MM.1S (cell line): ENCODE measurements at regions not wholly inside any gene's neighbourhood (a gene's known extent, or its start where the extent isn't known, plus 50 kb on each side); places are given as distances from the start of the nearest gene placed in this dataset.
"Not testable (repeated sequence)": the region's sequence is repeated elsewhere in the genome, so short reads cannot be mapped to it uniquely, and the experiment has no call there.

Experiments used
- EZH2 ChIP-seq: fragments of 300-600 bp; sonication (generic); optimal IDR thresholded peaks from 2 replicates; pipeline ENCODE3; 2017; ENCODE audit warnings: low read depth, mild to moderate bottlenecking, antibody characterized with exemption, low read length, mixed read lengths
- TF ChIP-seq, protein P1 (sequence below): fragments of 300-600 bp; sonication (generic); IDR thresholded peaks from 2 replicates; pipeline ENCODE4 v1.5.1; 2016; ENCODE audit warnings: antibody characterized with exemption, low read length, mixed read lengths

DNA sequence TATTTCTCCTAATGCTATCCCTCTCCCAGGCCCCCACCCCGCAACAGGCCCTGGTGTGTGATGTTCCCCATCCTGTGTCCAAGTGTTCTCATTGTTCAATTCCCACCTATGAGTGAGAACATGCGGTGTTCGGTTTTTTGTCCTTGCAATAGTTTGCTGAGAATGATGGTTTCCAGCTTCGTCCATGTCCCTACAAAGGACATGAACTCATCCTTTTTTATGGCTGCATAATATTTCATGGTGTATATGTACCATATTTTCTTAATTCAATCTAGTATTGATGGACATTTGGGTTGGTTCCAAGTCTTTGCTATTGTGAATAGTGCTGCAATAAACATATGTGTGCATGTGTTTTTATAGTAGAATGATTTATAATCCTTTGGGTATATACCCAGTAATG is 1270.3 kb downstream of the UQCRFS1 start:
- TF ChIP-seq, protein P1, sequence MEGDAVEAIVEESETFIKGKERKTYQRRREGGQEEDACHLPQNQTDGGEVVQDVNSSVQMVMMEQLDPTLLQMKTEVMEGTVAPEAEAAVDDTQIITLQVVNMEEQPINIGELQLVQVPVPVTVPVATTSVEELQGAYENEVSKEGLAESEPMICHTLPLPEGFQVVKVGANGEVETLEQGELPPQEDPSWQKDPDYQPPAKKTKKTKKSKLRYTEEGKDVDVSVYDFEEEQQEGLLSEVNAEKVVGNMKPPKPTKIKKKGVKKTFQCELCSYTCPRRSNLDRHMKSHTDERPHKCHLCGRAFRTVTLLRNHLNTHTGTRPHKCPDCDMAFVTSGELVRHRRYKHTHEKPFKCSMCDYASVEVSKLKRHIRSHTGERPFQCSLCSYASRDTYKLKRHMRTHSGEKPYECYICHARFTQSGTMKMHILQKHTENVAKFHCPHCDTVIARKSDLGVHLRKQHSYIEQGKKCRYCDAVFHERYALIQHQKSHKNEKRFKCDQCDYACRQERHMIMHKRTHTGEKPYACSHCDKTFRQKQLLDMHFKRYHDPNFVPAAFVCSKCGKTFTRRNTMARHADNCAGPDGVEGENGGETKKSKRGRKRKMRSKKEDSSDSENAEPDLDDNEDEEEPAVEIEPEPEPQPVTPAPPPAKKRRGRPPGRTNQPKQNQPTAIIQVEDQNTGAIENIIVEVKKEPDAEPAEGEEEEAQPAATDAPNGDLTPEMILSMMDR, result not testable (repeated sequence)
- not testable (repeated sequence) for TF ChIP-seq EZH2
